Neural progenitor cell (in vitro differentiated cells): ENCODE measurements at regions not wholly inside any gene's neighbourhood (a gene's known extent, or its start where the extent isn't known, plus 50 kb on each side); places are given as distances from the start of the nearest gene placed in this dataset.

Source experiments
- EZH2 ChIP-seq: fragments of 200-600 bp; sonication (generic); IDR thresholded peaks from 2 replicates; pipeline ENCODE4 v1.6.1; 2017; ENCODE audit warnings: antibody characterized with exemption, mild to moderate bottlenecking, moderate library complexity
- EZH2phosphoT487 ChIP-seq: fragments of 200-600 bp; sonication (generic); IDR thresholded peaks from 2 replicates; pipeline ENCODE4 v1.6.1; 2017; ENCODE audit warnings: antibody characterized with exemption
- TF ChIP-seq, protein P1 (sequence below): fragments of 200-600 bp; sonication (generic); IDR thresholded peaks from 2 replicates; pipeline ENCODE4 v1.5.1; 2017; ENCODE audit warnings: antibody characterized with exemption, mild to moderate bottlenecking

DNA sequence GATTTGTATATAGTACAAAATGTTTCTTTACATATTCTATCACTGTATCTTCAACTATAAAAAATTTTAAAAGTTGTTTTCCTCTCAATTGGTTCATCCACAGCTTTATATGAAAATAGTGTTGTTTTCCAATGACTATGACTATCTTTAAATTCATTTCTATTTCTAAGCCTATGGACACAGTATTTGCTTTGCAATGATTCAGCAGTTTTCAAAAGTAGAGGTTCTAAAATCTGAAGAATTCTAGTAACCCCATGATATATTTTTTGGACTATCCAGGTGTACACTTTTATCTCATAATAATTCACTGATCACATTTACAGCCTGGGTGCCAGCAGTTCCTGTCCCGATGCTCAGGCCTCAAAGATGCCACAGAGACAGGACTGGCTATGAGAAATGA lies 118.4 kb upstream of the PTPRR start:
- TF ChIP-seq, protein P1, sequence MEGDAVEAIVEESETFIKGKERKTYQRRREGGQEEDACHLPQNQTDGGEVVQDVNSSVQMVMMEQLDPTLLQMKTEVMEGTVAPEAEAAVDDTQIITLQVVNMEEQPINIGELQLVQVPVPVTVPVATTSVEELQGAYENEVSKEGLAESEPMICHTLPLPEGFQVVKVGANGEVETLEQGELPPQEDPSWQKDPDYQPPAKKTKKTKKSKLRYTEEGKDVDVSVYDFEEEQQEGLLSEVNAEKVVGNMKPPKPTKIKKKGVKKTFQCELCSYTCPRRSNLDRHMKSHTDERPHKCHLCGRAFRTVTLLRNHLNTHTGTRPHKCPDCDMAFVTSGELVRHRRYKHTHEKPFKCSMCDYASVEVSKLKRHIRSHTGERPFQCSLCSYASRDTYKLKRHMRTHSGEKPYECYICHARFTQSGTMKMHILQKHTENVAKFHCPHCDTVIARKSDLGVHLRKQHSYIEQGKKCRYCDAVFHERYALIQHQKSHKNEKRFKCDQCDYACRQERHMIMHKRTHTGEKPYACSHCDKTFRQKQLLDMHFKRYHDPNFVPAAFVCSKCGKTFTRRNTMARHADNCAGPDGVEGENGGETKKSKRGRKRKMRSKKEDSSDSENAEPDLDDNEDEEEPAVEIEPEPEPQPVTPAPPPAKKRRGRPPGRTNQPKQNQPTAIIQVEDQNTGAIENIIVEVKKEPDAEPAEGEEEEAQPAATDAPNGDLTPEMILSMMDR: no peak
- TF ChIP-seq EZH2 (no peak), EZH2phosphoT487 (no peak)
